Uterus (tissue), 2 donors: ENCODE measurements at regions not wholly inside any gene's neighbourhood (a gene's known extent, or its start where the extent isn't known, plus 50 kb on each side); places are given as distances from the start of the nearest gene placed in this dataset.
"Not testable (repeated sequence)": the region's sequence is repeated elsewhere in the genome, so short reads cannot be mapped to it uniquely, and the experiment has no call there.

Experiments
- POLR2A ChIP-seq, 2 donors: fragments of 450-650 bp; IDR thresholded peaks; one replicate each; pipeline ENCODE4 v1.6.1; 2016; ENCODE audit warnings: antibody characterized with exemption in 2 of 2, mild to moderate bottlenecking in 1 of 2, moderate library complexity in 1 of 2
- TF ChIP-seq, protein P1 (sequence below), 4 experiments: fragments of 200-600 bp in 2 of 4; fragments of 450-650 bp in 2 of 4; sonication (generic) in 2 of 4; IDR thresholded peaks; one replicate each; pipeline ENCODE4 v1.5.1; 2016 to 2019; ENCODE audit warnings: antibody characterized with exemption in 4 of 4, mild to moderate bottlenecking in 2 of 4, moderate library complexity in 1 of 4

DNA sequence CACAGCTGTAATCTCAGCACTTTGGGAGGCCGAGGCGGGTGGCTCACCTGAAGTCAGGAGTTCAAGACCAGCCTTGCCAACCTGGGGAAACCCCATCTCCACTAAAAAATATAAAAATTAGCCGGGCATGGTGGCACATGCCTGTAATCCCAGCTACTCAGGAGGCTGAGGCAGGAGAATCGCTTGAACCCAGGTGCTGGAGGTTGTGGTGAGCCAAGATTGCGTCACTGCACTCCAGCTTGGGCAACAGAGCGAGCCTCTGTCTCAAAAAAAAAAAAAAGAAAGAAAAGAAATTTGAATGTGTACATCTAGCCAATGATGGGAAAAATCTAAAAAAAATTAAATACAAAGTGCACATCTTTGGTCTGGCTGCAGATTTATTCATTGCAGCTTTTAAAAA, 92.6 kb upstream of the ERRFI1 start:
- TF ChIP-seq, protein P1, sequence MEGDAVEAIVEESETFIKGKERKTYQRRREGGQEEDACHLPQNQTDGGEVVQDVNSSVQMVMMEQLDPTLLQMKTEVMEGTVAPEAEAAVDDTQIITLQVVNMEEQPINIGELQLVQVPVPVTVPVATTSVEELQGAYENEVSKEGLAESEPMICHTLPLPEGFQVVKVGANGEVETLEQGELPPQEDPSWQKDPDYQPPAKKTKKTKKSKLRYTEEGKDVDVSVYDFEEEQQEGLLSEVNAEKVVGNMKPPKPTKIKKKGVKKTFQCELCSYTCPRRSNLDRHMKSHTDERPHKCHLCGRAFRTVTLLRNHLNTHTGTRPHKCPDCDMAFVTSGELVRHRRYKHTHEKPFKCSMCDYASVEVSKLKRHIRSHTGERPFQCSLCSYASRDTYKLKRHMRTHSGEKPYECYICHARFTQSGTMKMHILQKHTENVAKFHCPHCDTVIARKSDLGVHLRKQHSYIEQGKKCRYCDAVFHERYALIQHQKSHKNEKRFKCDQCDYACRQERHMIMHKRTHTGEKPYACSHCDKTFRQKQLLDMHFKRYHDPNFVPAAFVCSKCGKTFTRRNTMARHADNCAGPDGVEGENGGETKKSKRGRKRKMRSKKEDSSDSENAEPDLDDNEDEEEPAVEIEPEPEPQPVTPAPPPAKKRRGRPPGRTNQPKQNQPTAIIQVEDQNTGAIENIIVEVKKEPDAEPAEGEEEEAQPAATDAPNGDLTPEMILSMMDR (IDR thresholded peaks at IDR 0.05) = not testable (repeated sequence)
- not testable (repeated sequence) for TF ChIP-seq POLR2A (IDR thresholded peaks at IDR 0.05)
